HG03280 (cell line): ENCODE measurements at regions not wholly inside any gene's neighbourhood (a gene's known extent, or its start where the extent isn't known, plus 50 kb on each side); places are given as distances from the start of the nearest gene placed in this dataset.
"Not testable (repeated sequence)": the region's sequence is repeated elsewhere in the genome, so short reads cannot be mapped to it uniquely, and the experiment has no call there.

Experiments used
- ATAC-seq: cut with Tn5 transposase; IDR thresholded peaks from one replicate; pipeline ENCODE4 v1.9.1; 2021; ENCODE audit warnings: mild to moderate bottlenecking, moderate library complexity; ENCODE audit not compliant: unreplicated experiment

DNA sequence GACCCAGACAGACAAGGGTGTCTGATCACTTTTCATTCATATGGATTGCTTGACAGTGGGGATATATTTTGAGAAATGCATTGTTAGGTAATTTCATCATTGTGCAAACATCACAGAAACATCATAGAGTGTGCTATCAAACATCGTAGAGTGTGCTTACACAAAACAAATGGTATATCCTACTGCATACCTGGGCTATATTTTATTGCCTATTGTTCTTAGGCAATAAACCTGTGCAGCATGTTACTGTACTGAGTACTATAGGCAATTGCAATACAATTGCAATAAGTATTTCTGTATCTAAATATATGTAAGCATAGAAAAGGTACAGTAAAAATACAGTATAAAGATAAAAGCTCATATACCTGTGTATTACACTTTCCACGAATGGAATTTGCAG lies 319.1 kb downstream of the KIF20B start:
- no peak for ATAC-seq

DNA sequence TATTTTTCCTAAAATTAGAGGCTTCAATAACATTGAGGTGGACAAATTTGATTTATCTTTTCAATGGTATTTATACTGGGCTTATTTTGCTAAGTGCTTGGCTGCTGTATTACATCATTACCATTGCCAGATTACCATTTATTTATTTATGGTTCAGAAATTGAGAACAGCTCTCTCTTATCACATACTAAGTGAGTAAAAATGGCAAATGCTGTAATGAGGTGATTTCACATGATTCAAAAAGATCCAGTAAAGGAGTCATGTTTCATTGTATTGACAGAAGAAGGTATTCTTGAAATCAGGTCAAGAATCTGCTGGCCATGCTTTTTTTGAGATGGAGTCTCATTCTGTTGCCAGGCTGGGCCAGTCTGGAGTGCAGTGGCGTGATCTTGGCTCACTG lies 322.6 kb downstream of the KIF20B start:
- no peak for ATAC-seq

DNA sequence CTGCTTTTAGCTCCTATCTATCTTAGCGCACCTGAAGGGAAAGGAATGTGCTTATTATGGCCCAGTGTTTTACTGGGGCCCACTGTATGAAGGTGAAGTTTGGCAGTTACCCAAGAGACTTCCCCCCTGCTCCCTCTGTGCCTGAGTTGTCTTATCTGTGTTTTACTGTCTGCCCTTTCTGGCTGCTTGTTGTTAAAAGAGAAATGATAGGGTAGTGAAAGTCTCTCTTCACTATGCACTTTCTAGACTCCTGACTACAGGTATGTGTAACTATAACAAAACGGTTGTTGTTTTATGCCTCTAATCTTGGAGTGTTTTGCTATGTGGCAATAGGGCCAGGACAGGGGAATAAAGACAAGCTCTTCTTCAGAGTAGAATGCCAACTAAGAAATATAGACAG lies 326.9 kb downstream of the KIF20B start:
- no peak for ATAC-seq

GRCh38 chr10:90031776-90032175 lies 330.4 kb downstream of the KIF20B start:
- ATAC-seq, result no peak

- ATAC-seq, result no peak
Observed at GRCh38 chr10:90032519-90032918, 331.1 kb downstream of the KIF20B start.

DNA sequence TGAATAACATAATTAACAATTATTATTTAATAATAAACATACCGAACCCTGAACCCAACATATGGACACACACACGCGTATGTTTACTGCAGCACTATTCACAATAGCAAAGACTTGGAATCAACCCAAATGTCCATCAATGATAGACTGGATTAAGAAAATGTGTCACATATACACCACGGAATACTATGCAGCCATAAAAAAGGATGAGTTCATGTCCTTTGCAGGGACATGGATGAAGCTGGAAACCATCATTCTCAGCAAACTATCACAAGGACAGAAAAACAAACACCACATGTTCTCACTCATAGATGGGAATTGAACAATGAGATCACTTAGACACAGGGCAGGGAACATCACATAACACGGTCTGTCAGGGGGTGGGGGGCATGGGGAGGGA lies 333.5 kb downstream of the KIF20B start:
- ATAC-seq, result not testable (repeated sequence)

DNA sequence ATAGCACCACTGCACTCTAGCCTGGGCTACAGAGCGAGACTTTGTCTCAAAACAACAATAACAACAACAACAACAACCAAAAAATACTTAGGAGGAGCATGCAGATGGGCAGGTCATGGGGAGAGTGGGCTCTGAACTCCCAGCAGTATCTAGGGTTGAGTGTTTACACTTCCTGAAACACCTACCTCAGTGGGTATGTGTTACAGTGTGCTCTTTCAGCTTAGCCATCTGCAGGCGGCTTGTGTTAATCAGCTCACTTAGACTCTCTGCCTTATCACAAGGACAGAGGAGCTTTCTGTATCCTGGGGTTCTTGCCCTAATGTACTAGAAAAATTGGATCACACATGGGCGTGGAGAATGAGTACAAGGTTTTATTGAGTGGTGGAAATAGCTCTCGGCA lies 340.2 kb downstream of the KIF20B start:
- no peak for ATAC-seq

DNA sequence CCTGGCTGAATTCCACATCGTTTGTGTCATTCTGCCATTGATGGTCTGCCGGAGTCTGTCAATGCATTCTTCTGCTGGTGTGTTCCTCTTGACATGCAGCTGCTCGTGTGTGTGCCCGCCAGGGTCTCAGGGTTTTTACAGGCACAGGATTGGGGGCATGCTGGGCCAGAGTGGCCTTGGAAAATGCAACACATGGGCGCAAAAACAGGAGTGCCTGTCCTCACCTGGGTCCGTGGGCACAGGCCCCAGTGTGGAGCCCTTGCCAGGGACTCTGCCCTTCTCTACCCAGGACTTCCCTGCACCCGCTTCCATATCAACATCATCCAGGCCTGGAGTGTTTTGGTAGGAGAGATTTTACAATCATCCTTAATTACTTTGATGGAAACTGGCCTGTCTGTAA lies 340.7 kb downstream of the KIF20B start:
- no peak for ATAC-seq

GRCh38 chr10:90047243-90047729 lies 345.9 kb downstream of the KIF20B start:
- ATAC-seq, result peak; percentile 84

GRCh38 chr10:90051053-90051452 lies 349.7 kb downstream of the KIF20B start:
- ATAC-seq, result no peak

- no peak for ATAC-seq
Observed at GRCh38 chr10:90051474-90051873, 350.1 kb downstream of the KIF20B start.

DNA sequence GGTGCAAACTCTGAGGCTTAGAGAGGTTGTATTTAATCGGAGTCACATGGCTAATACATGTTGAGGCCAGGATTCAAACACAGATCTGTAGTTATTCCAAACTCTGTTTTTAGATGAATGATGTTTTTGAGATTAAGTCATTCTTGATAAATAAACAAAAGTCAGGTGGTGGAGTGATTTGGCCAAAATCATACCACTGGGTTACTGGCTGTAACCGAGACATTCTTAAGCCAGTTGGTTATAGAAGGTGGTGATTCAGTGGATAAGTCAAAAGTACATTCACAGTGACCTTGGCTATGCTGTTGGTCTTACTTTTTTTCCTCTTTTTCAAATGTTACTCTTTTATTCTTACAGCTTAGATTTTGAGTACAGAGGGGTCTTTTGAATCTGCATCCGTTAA lies 361.4 kb downstream of the KIF20B start:
- no peak for ATAC-seq

GRCh38 chr10:90064295-90064694 lies 362.9 kb downstream of the KIF20B start:
- no peak for ATAC-seq

- no peak for ATAC-seq
Observed at GRCh38 chr10:90066435-90066834, 365.0 kb downstream of the KIF20B start.

GRCh38 chr10:90075995-90076394 lies 374.6 kb downstream of the KIF20B start:
- ATAC-seq, result no peak

DNA sequence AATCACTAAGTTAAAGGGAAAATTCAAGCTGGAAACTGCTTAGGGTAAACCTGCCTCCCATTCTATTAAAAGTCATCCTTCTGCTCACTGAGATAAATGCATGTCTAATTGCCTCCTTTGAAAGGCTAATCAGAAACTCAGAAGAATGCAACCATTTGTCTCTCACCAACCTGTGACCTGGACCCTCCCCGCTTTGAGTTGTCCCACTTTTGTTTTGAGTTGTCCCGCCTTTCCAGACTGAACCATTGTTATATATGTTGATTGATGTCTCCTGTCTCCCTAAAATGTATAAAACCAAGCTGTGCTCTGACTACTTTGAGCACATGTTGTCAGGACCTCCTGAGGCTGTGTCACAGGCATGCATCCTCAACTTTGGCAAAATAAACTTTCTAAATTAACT lies 378.4 kb downstream of the KIF20B start:
- no peak for ATAC-seq

DNA sequence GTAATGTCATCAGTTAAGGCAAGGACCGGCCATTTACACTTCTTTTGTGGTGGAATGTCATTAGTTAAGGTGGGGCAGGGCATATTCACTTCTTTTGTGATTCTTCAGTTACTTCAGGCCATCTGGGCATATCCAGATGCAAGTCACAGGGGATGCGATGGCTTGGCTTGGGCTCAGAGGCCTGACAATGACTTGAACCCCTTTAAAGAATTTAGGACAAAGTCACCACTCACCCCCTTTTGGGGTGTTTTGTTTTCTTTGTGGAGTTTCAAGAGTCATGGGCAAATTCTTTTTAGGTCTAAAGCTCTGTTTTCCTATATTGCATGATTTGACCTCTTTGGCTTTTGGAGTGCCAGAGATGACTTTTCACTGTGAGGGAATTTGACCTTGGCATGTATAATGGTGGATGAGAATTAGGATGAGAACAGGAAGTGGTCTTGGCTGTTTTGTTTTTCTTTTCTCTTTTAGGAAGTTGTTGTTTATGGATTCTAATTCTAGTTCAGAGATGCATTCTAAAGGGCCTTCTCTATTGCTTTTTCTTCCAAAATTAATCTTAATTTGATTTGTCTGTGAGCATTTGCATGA lies 385.3 kb downstream of the KIF20B start:
- not testable (repeated sequence) for ATAC-seq

GRCh38 chr10:90087197-90088023 lies 386.0 kb downstream of the KIF20B start:
- peak; percentile 98 for ATAC-seq

GRCh38 chr10:90088024-90088317 lies 386.6 kb downstream of the KIF20B start:
- no peak for ATAC-seq

DNA sequence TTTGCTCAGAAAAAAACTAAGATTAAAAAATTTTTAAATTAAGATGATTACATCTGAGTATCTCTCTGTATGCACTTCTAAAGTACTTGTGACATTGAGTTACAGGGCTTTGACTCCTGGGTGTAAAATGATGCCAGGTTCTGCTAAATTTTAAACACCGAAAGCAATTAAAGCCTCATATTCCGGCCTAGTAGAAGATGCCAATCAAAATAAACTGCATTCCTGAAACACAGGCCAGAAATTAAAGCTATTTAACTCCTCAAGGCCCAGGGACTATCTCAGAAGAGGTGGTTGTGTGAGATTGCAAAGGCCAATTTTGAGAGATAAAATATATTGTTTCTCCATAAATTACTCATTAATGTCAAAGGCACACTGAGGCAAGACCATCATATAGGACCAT lies 388.3 kb downstream of the KIF20B start:
- ATAC-seq, result no peak

- ATAC-seq, result no peak
Observed at GRCh38 chr10:90096196-90096595, 394.8 kb downstream of the KIF20B start.

DNA sequence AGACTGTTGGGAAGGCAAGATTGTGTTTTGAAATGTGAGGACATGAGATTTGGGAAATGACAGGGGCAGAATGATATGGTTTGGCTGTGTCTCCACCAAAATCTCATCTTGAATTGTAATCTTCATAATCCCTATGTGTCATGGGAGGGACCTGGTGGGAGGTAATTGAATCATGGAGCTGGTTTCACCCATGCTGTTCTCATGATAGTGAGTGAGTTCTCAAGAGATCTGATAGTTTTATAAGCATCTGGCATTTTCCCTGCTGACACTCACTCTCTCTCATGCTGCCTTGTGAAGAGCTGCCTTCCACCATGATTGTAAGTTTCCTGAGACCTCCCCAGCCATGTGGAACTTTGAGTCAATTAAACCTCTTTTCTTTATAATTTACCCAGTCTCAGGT lies 406.2 kb downstream of the KIF20B start:
- ATAC-seq, result not testable (repeated sequence)

DNA sequence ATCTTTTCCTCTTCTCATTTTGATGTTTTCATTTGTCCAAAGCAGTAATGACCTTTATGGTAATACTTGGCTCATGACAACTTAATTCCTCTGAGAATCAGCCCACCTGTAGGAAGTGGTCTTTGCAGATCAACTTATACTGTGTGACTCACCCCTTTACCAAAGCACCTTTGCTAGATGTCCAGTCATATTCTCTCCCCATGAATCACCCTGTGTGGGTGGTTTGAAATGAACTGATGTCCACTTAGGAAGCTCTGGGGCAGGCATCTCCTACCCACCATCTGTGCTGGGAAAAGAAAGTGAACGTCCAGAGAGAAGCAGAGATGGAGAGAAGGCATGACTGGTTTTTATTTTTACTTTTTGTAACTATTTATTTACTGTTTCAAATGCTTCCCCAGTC lies 410.3 kb downstream of the KIF20B start:
- ATAC-seq, result no peak
